HCT116 (cell line): ENCODE measurements at regions not wholly inside any gene's neighbourhood (a gene's known extent, or its start where the extent isn't known, plus 50 kb on each side); places are given as distances from the start of the nearest gene placed in this dataset.

Source experiments
- CTCF ChIP-seq, 3 experiments: fragments of 200-600 bp in 1 of 3; sonication (generic) in 1 of 3; IDR thresholded peaks in 2 of 3; conservative IDR thresholded peaks in 1 of 3; 2 replicates each; pipeline ENCODE4 v1.5.1; 2012 to 2017; ENCODE audit warnings: low read depth in 2 of 3, low read length in 2 of 3, antibody characterized with exemption in 1 of 3, borderline replicate concordance in 1 of 3, control low read depth in 1 of 3, mild to moderate bottlenecking in 1 of 3, mixed read lengths in 1 of 3, mixed run types in 1 of 3, moderate library complexity in 1 of 3; ENCODE audit not compliant: insufficient read depth in 1 of 3
- EZH2 ChIP-seq: fragments of 200-600 bp; sonication (generic); IDR thresholded peaks from 2 replicates; pipeline ENCODE4 v1.6.1; 2017; ENCODE audit warnings: antibody characterized with exemption, mixed run types

- TF ChIP-seq CTCF (IDR thresholded peaks at IDR 0.05 in 2 of 3, conservative IDR thresholded peaks at IDR 0.05 in 1 of 3; ENCODE audit: borderline replicate concordance in 1 of 3, insufficient read depth in 1 of 3, low read depth in 2 of 3, low read length in 2 of 3) (no peak), EZH2 (no peak)
These were observed 125.2 kb upstream of the PROK2 start for GRCh38 chr3:71910108-71910507.
